ENCODE measurements at regions not wholly inside any gene's neighbourhood (a gene's known extent, or its start where the extent isn't known, plus 50 kb on each side); places are given as distances from the start of the nearest gene placed in this dataset.

DNA sequence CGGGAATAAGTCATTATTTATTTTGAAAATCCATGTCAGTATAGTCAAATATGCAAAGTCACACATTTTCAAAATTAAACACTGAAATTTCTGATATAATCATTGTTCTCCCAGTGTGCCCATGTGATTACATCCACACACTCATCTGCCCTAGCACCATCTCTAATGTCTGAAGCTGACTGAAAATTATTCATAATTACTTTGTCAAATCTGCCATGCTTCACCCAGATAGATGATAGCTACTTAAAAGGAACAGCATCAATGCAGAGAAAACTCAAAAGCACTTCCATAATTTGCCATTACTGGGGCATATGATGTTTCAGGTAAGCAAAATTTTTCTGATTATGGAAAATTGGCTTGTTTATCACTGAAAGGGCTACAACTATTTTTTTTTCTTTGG, 1433.3 kb upstream of the IGFBP7 start:
- TF ChIP-seq MEIS2 (CRISPR knock-in tag; IDR thresholded peaks at IDR 0.05) (no peak), THAP11 (CRISPR knock-in tag; IDR thresholded peaks at IDR 0.05) (no peak)

All from HepG2 (cell line).